Lung (tissue), 11 donors: ENCODE measurements at regions not wholly inside any gene's neighbourhood (a gene's known extent, or its start where the extent isn't known, plus 50 kb on each side); places are given as distances from the start of the nearest gene placed in this dataset.
"Not testable (repeated sequence)": the region's sequence is repeated elsewhere in the genome, so short reads cannot be mapped to it uniquely, and the experiment has no call there.

ENCODE experiments used
- ATAC-seq: fragments of 200-7000 bp; cut with Tn5 transposase; one replicate; pipeline ENCODE4 v1.9.1; 2020; ENCODE audit warnings: moderate number of reproducible peaks; ENCODE audit not compliant: insufficient read depth, low FRiP score
- DNase-seq, 3 donors: peaks; one replicate each; pipeline ENCODE4 v3.0.0-alpha.2; 2013 to 2017
- H3K27ac ChIP-seq, 2 donors: one replicate each; pipeline ENCODE4 v1.5.1; 2013; ENCODE audit warnings: mild to moderate bottlenecking in 2 of 2, moderate library complexity in 2 of 2, control low read depth in 1 of 2, inconsistent platforms in 1 of 2, low read depth in 1 of 2, low read length in 1 of 2
- H3K27me3 ChIP-seq, 3 donors: one replicate each; pipeline ENCODE4 v1.5.1; 2013; ENCODE audit warnings: low read length in 2 of 3; ENCODE audit not compliant: control insufficient read depth in 3 of 3, insufficient read depth in 3 of 3
- H3K36me3 ChIP-seq, 4 donors: one replicate each; pipeline ENCODE4 v1.5.1; 2013; ENCODE audit warnings: low read length in 4 of 4, mild to moderate bottlenecking in 1 of 4, moderate library complexity in 1 of 4; ENCODE audit not compliant: control insufficient read depth in 4 of 4, insufficient read depth in 4 of 4
- H3K4me1 ChIP-seq, 5 donors: one replicate each; pipeline ENCODE4 v1.5.1; 2013; ENCODE audit warnings: low read length in 5 of 5, mild to moderate bottlenecking in 2 of 5, moderate library complexity in 1 of 5; ENCODE audit not compliant: control insufficient read depth in 5 of 5, insufficient read depth in 5 of 5
- H3K4me3 ChIP-seq: one replicate; pipeline ENCODE4 v1.5.1; 2013; ENCODE audit warnings: mild to moderate bottlenecking, control low read depth, moderate library complexity
- H3K9ac ChIP-seq, 2 donors: one replicate each; pipeline ENCODE4 v1.5.1; 2013; ENCODE audit warnings: low read length in 2 of 2, control low read depth in 1 of 2; ENCODE audit not compliant: insufficient read depth in 1 of 2
- H3K9me3 ChIP-seq, 4 donors: one replicate each; pipeline ENCODE4 v1.5.1; 2013; ENCODE audit warnings: low read length in 3 of 4, mild to moderate bottlenecking in 1 of 4, moderate library complexity in 1 of 4; ENCODE audit not compliant: control insufficient read depth in 4 of 4, insufficient read depth in 3 of 4
- WGBS, 2 donors: extraction: QIAGEN DNeasy Blood & Tissue Kit; methylation state at CpG; one replicate each; pipeline ENCODE4 v1.1.7; 2013; 5-methylcytosine and 5-hydroxymethylcytosine counted together
- TF ChIP-seq, protein P1 (sequence below): IDR thresholded peaks from 2 replicates; pipeline ENCODE4 v1.5.1; 2012; ENCODE audit warnings: mild to moderate bottlenecking; ENCODE audit errors: control extremely low read depth, extremely low read depth
- donor health status: control.
- donor health status: control.
- donor health status: Bipolar disorder and iron deficiency.
- donor health status: healthy.
- donor health status: DM: yes; HTN: yes; CAD: no.

DNA sequence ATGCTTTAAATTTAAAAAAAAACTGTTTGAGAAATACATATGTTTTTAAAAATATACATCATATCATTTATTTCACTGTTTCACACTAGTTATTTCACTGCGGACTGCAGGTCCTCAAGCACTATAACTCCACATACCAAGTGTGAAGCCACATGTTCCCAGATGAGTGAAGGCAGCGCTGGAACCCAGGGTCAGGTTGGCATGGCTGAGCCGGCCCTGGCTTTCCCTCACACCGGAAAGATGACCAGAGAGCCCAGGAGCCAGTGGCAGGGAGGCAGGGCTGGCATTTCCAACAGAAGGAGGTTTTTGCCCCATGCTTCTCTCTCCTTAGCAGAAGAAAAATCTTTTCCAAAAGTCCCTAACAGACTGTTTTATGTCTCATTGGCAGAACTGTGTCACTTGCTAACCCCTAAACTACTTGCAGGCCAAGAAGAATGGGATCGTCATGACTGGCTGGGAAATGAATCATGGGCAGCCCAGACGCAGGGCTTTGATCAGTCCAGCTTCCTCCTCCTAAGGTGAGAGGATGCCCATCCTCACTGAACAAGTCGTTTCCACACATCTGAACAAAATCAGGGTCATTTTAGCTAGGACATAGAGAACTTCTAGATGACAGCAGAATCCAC lies 287.6 kb upstream of the HNRNPA3 start:
- ATAC-seq (no peak), DNase-seq (no peak)
- Histone ChIP-seq H3K4me1 (no peaks in the 10 kb centered on the region), H3K36me3 (no peaks in the 10 kb centered on the region), H3K4me3 (no peak overlapping the region), H3K27ac (no peak overlapping the region), H3K9me3 (peaks cover 0 to 3% (median 0%) of the 10 kb centered on the region in 4 donors), H3K9ac (no peak overlapping the region), H3K27me3 (no peaks in the 10 kb centered on the region)
- TF ChIP-seq, protein P1, sequence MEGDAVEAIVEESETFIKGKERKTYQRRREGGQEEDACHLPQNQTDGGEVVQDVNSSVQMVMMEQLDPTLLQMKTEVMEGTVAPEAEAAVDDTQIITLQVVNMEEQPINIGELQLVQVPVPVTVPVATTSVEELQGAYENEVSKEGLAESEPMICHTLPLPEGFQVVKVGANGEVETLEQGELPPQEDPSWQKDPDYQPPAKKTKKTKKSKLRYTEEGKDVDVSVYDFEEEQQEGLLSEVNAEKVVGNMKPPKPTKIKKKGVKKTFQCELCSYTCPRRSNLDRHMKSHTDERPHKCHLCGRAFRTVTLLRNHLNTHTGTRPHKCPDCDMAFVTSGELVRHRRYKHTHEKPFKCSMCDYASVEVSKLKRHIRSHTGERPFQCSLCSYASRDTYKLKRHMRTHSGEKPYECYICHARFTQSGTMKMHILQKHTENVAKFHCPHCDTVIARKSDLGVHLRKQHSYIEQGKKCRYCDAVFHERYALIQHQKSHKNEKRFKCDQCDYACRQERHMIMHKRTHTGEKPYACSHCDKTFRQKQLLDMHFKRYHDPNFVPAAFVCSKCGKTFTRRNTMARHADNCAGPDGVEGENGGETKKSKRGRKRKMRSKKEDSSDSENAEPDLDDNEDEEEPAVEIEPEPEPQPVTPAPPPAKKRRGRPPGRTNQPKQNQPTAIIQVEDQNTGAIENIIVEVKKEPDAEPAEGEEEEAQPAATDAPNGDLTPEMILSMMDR: no peak
- 76 to 85% methylated on average over 7 of the region's 7 CpGs for WGBS, 2 donors

DNA sequence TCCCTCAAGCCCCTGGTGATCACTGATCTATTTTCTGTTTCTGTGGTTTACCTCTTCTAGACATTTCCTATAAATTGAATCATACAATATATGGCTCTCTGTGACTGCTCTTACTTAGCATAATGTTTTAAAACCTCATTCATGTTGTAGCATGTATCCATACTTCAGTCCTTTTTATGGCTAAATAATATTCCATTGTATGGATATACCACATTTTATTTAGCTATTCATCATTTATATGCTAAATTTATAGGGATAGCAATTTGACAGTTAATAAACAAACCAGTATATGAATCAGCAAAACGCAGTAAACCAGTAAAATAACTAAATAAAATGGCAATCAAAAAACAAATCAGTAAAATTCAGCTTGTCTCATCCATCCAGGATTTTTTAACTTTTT lies 286.1 kb upstream of the HNRNPA3 start:
- H3K36me3 ChIP-seq: no peaks in the 10 kb centered on the region
- ATAC-seq (no peak), DNase-seq (no peak)
- TF ChIP-seq, protein P1: no peak
- WGBS, 2 donors: 42 to 96% methylated on average over 1 of the region's 1 CpG
- H3K27ac ChIP-seq: no peak overlapping the region
- H3K27me3 ChIP-seq: no peaks in the 10 kb centered on the region
- no peak overlapping the region for H3K9ac ChIP-seq
- H3K4me3 ChIP-seq: no peak overlapping the region
- no peaks in the 10 kb centered on the region for H3K4me1 ChIP-seq
- peaks cover 0 to 3% (median 0%) of the 10 kb centered on the region in 4 donors for H3K9me3 ChIP-seq

DNA sequence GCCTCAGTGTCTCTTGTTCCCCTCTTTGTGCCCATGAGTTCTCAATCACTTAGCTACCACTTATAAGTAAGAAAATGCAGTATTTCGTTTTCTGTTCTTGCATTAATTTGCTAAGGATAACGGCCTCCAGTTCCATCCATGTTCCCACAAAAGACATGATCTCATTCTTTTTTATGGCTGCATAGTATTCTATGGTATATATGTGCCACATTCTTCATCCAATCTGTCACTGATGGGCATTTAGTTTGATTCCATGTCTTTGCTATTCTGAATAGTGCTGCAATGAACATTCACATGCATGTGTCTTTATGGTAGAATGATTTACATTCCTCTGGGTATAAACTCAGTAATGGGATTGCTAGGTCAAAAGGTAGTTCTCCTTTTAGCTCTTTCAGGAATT lies 283.2 kb upstream of the HNRNPA3 start:
- DNase-seq, H3K4me1 ChIP-seq, H3K36me3 ChIP-seq, H3K4me3 ChIP-seq, H3K9me3 ChIP-seq, ATAC-seq, H3K27ac ChIP-seq, H3K27me3 ChIP-seq, H3K9ac ChIP-seq: not testable (repeated sequence)
- WGBS, 2 donors: 88 to 89% methylated on average over 2 of the region's 2 CpGs

DNA sequence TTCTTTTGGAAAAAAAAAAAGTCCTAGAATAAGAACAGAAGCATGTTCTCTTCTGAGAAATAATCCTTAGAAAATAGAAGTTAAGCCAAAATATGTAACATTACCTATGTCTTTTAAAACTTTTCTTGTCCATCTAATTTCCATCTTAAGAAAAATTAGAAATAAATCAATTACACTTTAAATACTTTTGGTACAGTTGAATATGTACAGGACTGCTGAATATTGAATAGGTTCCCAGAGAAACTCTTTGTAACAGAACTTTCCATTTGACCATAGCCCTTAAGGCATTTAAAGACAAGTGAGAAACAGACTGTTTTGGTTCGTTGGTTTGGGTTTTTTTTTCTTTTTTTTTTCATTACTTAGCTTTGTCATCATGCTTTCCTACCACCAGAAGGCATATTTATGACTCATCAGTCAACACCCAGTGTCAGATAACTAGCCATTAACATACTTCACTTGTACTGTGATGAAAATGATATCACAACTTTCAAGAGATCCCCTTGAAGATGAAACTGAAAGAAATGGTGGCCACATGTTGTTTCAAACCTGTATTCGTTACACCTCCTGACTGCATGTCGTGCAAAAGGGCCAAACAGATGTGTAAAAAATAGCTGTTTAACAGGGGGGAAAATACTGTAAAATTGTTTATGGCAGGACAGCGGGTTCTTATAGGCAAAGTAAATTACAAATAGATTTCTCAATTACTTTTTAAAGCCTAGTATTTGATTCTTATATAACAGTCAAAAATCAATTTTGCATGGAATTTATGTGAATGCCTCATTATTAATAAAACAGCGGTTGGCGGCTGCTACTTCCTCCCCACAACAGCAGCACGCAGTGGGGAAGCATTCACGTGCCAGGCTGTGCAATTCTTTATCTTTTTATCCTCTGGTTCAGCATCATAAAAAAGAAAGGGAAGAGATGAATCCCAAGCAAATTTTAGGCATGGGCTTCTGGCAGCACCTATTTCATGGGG lies 280.7 kb upstream of the HNRNPA3 start:
- peaks cover 0 to 2% (median 0%) of the 10 kb centered on the region in 4 donors for H3K9me3 ChIP-seq
- WGBS, 2 donors: 66 to 70% methylated on average over 8 of the region's 8 CpGs
- ATAC-seq (no peak), DNase-seq (no peak)
- no peaks in the 10 kb centered on the region for H3K27me3 ChIP-seq
- no peak overlapping the region for H3K9ac ChIP-seq
- no peak overlapping the region for H3K4me3 ChIP-seq
- no peak overlapping the region for H3K27ac ChIP-seq
- H3K4me1 ChIP-seq: no peaks in the 10 kb centered on the region
- TF ChIP-seq, protein P1: no peak
- H3K36me3 ChIP-seq: no peaks in the 10 kb centered on the region
